HepG2 (cell line): ENCODE measurements at regions not wholly inside any gene's neighbourhood (a gene's known extent, or its start where the extent isn't known, plus 50 kb on each side); places are given as distances from the start of the nearest gene placed in this dataset.

Experiments used
- ATAC-seq: fragments of 200-7000 bp; cut with Tn5 transposase; 3 replicates; pipeline ENCODE4 v1.9.1; 2020; ENCODE audit warnings: mild to moderate bottlenecking, moderate library complexity
- BruUV-seq: library from RNA; stranded (reverse); fragments of 400-500 nt; replicated peaks from 2 replicates; lab custom pipeline; 2021; lab: Mats Ljungman, UMichigan
- CTCF ChIA-PET: fragments of 300-600 bp; formaldehyde crosslinking; extraction: SDS; loops from one replicate; lab custom pipeline; 2021; ENCODE audit warnings: low total read pairs, inconsistent platforms, low intra/inter-chr PET ratio; lab: Yijun Ruan, JAX
- POLR2A ChIA-PET: fragments of 350-600 bp; sonication (Branson Sonifier 250); formaldehyde crosslinking; loops from one replicate; lab custom pipeline; 2020; ENCODE audit warnings: antibody characterized with exemption, inconsistent platforms; lab: Yijun Ruan, JAX
- DNase-seq: peaks from one replicate; pipeline ENCODE4 v3.0.0-alpha.2; 2015; ENCODE audit warnings: low spot score
- FAIRE-seq: peaks from 3 replicates; lab custom pipeline; 2011; peaks lifted over from hg19 to GRCh38; lab: Jason Lieb, UNC
- H2AFZ ChIP-seq: one replicate; pipeline ENCODE4 v1.6.1; 2011; ENCODE audit warnings: low read length, inconsistent platforms
- H3K27ac ChIP-seq: fragments of 300-600 bp; 3 replicates; pipeline ENCODE4 v1.8.0; 2011; ENCODE audit warnings: mixed run types, mild to moderate bottlenecking, mixed read lengths, low read length, inconsistent platforms; ENCODE audit not compliant: insufficient read depth; ENCODE audit errors: extremely low read length
- H3K27me3 ChIP-seq, 2 experiments: fragments of 200-600 bp in 1 of 2; 2 replicates in 1 of 2; 3 replicates in 1 of 2; pipeline versions ENCODE4 v1.6.0 to v1.8.0; 2011; ENCODE audit warnings: low read length in 2 of 2, mild to moderate bottlenecking in 2 of 2, moderate library complexity in 2 of 2, inconsistent platforms in 1 of 2; ENCODE audit not compliant: insufficient read depth in 2 of 2, control insufficient read depth in 1 of 2
- H3K36me3 ChIP-seq, 2 experiments: fragments of 200-600 bp in 1 of 2; replicated peaks in 1 of 2; 2 replicates in 1 of 2; 3 replicates in 1 of 2; pipeline versions ENCODE4 v1.5.1 to v1.8.0; 2011; ENCODE audit warnings: low read length in 2 of 2, inconsistent platforms in 1 of 2; ENCODE audit not compliant: insufficient read depth in 2 of 2, control insufficient read depth in 1 of 2
- H3K4me1 ChIP-seq: 2 replicates; pipeline ENCODE4 v1.5.1; 2012; ENCODE audit warnings: low read length, inconsistent platforms; ENCODE audit not compliant: insufficient read depth
- H3K4me2 ChIP-seq: 2 replicates; pipeline ENCODE4 v1.6.0; 2011; ENCODE audit warnings: low read depth, low read length, inconsistent platforms
- H3K4me3 ChIP-seq, 3 experiments: fragments of 200-600 bp in 1 of 3; sonication (generic), shearing (Covaris generic) in 1 of 3; replicated peaks in 1 of 3; 2 replicates each; pipeline ENCODE4 v1.5.1; 2011 to 2016; ENCODE audit warnings: low read length in 3 of 3, inconsistent platforms in 2 of 3, low read depth in 2 of 3, mild to moderate bottlenecking in 2 of 3, control low read depth in 1 of 3, mixed read lengths in 1 of 3; ENCODE audit not compliant: insufficient read depth in 1 of 3
- H3K79me2 ChIP-seq: one replicate; pipeline ENCODE4 v1.6.1; 2011; ENCODE audit warnings: low read length, inconsistent platforms; ENCODE audit not compliant: insufficient read depth
- H3K9ac ChIP-seq: 2 replicates; pipeline ENCODE4 v1.6.0; 2011; ENCODE audit warnings: mild to moderate bottlenecking, low read depth, low read length, inconsistent platforms; ENCODE audit not compliant: insufficient read depth
- H3K9me3 ChIP-seq: 2 replicates; pipeline ENCODE4 v1.5.1; 2012; ENCODE audit warnings: mild to moderate bottlenecking, low read length
- H4K20me1 ChIP-seq: 2 replicates; pipeline ENCODE4 v1.6.0; 2011; ENCODE audit warnings: inconsistent platforms, mild to moderate bottlenecking, low read length, moderate library complexity; ENCODE audit not compliant: insufficient read depth
- AKAP8 ChIP-seq: sonication (generic); formaldehyde crosslinking; IDR thresholded peaks from 2 replicates; pipeline ENCODE4 v1.5.1; 2020; ENCODE audit warnings: mild to moderate bottlenecking, missing genetic modification reagents
- HCFC1 ChIP-seq: fragments of 150-350 bp; IDR thresholded peaks from 2 replicates; pipeline ENCODE4 v1.6.1; 2014; ENCODE audit warnings: low read depth, low read length
- KLF9 ChIP-seq: IDR thresholded peaks from 2 replicates; pipeline ENCODE4 v1.6.1; 2016; ENCODE audit warnings: low read depth
- MLLT10 ChIP-seq: sonication (generic); formaldehyde crosslinking; IDR thresholded peaks from 2 replicates; pipeline ENCODE4 v1.4.0; 2020; ENCODE audit warnings: missing genetic modification reagents
- NR2C2 ChIP-seq: sonication (generic); formaldehyde crosslinking; IDR thresholded peaks from 2 replicates; pipeline ENCODE4 v1.4.0; 2020; ENCODE audit warnings: missing genetic modification reagents, mild to moderate bottlenecking, moderate library complexity, borderline replicate concordance
- SETDB1 ChIP-seq: sonication (generic); formaldehyde crosslinking; IDR thresholded peaks from 2 replicates; pipeline ENCODE4 v1.5.1; 2020; ENCODE audit warnings: missing genetic modification reagents, mild to moderate bottlenecking, borderline replicate concordance
- ZNF317 ChIP-seq: sonication (generic); formaldehyde crosslinking; IDR thresholded peaks from 2 replicates; pipeline ENCODE4 v1.5.0; 2020; ENCODE audit warnings: mild to moderate bottlenecking, missing genetic modification reagents
- WGBS: methylation state at CpG from one replicate; pipeline ENCODE4 v1.1.6; 2017; ENCODE audit warnings: low lambda C conversion rate; 5-methylcytosine and 5-hydroxymethylcytosine counted together
- in situ Hi-C: cut with HindIII; loops from 2 replicates; pipeline ENCODE4 v1.10.0; 2017; ENCODE audit warnings: low pct_unique_long_range_greater_than_20kb; ENCODE audit not compliant: extremely low pct_ligation_motif_present
- intact Hi-C: fragments of 100-400 bp; cut with micrococcal nuclease; formaldehyde crosslinking; loops from one replicate; pipeline ENCODE4 v1.10.0; 2022; ENCODE audit not compliant: unreplicated experiment
- TF ChIP-seq, protein P1 (sequence below): IDR thresholded peaks from 2 replicates; pipeline ENCODE4 v1.6.1; 2016; ENCODE audit warnings: missing compliant biosample characterization, missing genetic modification reagents, borderline replicate concordance
- TF ChIP-seq, protein P2 (sequence below): sonication (generic); formaldehyde crosslinking; IDR thresholded peaks from 2 replicates; pipeline ENCODE4 v1.4.0; 2020; ENCODE audit warnings: missing genetic modification reagents

DNA sequence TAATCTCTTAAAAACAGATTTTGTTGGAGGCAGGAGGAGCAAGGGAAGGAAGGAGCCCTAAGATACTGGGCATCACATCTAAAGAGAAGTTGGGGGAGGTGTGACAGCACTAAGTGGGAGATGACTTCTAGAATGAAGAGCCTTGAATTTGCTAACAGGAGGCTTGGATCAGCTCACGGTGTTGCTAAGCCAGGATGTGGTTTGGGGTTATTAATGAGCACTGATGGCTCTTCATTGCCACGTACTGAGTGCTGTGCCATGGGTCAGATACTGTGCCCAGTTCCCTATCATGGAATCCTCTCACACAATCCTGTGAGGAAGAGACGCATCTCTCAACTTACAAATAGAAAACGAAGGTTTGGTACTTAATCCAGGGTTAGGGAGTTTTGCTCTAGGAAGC is 78.5 kb downstream of the C7orf25 start:
- Histone ChIP-seq H4K20me1 (no peaks in the 10 kb centered on the region), H3K27me3 (no peaks in the 10 kb centered on the region; a peak in 1 of 5 replicates), H2AFZ (no peak overlapping the region), H3K4me1 (no peaks in the 10 kb centered on the region), H3K9ac (no peak overlapping the region), H3K9me3 (no peaks in the 10 kb centered on the region), H3K4me3 (no peak overlapping the region), H3K4me2 (no peak overlapping the region), H3K27ac (no peak overlapping the region), H3K36me3 (no peaks in the 10 kb centered on the region), H3K79me2 (no peaks in the 10 kb centered on the region)
- intact Hi-C loops, result no loop called here
- WGBS, result 0% methylated on average over 4 of the region's 4 CpGs
- DNase-seq (no peak), FAIRE-seq (no peak), ATAC-seq (no peak)
- in situ Hi-C loops, result no loop called here
- POLR2A ChIA-PET, result no interaction called here
- CTCF ChIA-PET, result no interaction called here
- TF ChIP-seq KLF9, result no peak
- TF ChIP-seq, protein P1, sequence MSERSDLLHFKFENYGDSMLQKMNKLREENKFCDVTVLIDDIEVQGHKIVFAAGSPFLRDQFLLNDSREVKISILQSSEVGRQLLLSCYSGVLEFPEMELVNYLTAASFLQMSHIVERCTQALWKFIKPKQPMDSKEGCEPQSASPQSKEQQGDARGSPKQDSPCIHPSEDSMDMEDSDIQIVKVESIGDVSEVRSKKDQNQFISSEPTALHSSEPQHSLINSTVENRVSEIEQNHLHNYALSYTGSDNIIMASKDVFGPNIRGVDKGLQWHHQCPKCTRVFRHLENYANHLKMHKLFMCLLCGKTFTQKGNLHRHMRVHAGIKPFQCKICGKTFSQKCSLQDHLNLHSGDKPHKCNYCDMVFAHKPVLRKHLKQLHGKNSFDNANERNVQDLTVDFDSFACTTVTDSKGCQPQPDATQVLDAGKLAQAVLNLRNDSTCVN (CRISPR knock-in tag), result no peak
- TF ChIP-seq HCFC1, result no peak
- TF ChIP-seq ZNF317 (CRISPR knock-in tag), result no peak
- no peak for TF ChIP-seq AKAP8 (CRISPR knock-in tag)
- TF ChIP-seq MLLT10, result no peak
- TF ChIP-seq SETDB1 (CRISPR knock-in tag), result no peak
- TF ChIP-seq, protein P2, sequence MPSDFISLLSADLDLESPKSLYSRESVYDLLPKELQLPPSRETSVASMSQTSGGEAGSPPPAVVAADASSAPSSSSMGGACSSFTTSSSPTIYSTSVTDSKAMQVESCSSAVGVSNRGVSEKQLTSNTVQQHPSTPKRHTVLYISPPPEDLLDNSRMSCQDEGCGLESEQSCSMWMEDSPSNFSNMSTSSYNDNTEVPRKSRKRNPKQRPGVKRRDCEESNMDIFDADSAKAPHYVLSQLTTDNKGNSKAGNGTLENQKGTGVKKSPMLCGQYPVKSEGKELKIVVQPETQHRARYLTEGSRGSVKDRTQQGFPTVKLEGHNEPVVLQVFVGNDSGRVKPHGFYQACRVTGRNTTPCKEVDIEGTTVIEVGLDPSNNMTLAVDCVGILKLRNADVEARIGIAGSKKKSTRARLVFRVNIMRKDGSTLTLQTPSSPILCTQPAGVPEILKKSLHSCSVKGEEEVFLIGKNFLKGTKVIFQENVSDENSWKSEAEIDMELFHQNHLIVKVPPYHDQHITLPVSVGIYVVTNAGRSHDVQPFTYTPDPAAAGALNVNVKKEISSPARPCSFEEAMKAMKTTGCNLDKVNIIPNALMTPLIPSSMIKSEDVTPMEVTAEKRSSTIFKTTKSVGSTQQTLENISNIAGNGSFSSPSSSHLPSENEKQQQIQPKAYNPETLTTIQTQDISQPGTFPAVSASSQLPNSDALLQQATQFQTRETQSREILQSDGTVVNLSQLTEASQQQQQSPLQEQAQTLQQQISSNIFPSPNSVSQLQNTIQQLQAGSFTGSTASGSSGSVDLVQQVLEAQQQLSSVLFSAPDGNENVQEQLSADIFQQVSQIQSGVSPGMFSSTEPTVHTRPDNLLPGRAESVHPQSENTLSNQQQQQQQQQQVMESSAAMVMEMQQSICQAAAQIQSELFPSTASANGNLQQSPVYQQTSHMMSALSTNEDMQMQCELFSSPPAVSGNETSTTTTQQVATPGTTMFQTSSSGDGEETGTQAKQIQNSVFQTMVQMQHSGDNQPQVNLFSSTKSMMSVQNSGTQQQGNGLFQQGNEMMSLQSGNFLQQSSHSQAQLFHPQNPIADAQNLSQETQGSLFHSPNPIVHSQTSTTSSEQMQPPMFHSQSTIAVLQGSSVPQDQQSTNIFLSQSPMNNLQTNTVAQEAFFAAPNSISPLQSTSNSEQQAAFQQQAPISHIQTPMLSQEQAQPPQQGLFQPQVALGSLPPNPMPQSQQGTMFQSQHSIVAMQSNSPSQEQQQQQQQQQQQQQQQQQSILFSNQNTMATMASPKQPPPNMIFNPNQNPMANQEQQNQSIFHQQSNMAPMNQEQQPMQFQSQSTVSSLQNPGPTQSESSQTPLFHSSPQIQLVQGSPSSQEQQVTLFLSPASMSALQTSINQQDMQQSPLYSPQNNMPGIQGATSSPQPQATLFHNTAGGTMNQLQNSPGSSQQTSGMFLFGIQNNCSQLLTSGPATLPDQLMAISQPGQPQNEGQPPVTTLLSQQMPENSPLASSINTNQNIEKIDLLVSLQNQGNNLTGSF (CRISPR knock-in tag), result no peak
- TF ChIP-seq NR2C2 (CRISPR knock-in tag), result no peak
- BruUV-seq, result no TSS peak
